Activated CD8-positive, alpha-beta memory T cell treated with anti-CD3 and anti-CD28 coated beads, Interleukin-2, amount 50 U/mL, for 48 hours (primary cell): ENCODE measurements at regions not wholly inside any gene's neighbourhood (a gene's known extent, or its start where the extent isn't known, plus 50 kb on each side); places are given as distances from the start of the nearest gene placed in this dataset.

ENCODE experiments used
- DNase-seq: peaks from one replicate; pipeline ENCODE4 v3.0.0-alpha.2; 2020

DNA sequence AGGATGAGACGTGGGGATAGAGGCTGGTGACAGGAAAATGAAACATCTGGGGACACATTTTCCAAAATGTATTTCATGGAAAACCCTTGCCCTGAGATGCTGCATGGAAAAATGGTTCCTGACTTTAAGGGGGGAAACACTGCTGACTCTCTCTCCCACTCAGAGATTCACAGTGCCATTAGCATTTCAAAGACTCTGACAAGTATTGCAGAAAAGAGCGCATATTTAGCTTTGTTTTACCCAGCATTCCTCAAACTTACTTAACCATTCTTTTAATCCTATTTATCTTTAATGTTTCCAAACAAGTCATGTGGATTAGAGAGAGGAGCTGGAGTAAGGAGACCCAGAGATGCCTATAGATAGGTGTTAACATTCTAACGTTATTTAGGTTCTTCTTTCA, 141.8 kb upstream of the DYRK2 start:
- no peak for DNase-seq

- DNase-seq = no peak
Measured at GRCh38 chr12:67508830-67509229, 139.7 kb upstream of the DYRK2 start.

DNA sequence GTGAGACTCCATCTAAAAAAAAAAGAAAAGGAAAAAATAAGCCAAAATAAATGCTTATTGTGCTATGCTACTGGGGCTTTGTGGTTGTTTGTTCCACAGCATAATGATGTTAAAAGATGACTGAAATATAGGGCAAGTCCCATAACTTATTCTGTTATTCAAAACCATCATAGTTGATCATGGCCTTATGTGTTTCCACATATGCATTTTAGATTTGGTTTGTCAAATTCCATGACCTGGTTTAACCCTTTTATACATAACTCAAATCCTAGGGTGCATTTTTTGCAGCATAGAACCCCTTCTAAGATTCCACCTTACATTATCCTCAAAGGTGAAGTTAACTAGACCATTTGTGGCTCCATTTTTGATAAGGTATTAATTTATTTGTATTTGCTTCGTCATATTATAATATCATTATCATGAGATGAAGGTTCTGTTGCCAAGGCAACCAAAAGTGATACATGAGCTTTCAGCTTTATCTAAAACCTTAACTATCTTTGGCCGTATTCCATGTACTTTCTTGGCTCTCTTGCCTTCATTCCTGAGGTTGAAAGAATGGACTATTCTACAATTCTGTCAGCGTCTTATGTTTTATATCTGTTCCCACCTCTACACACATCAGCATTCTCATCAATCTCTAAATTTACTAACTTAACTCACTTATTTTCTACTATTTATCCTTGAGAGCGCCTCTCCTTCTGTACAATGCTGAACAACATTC, 138.7 kb upstream of the DYRK2 start:
- no peak for DNase-seq

- no peak for DNase-seq
Measured at GRCh38 chr12:67512061-67512460, 136.5 kb upstream of the DYRK2 start.

DNA sequence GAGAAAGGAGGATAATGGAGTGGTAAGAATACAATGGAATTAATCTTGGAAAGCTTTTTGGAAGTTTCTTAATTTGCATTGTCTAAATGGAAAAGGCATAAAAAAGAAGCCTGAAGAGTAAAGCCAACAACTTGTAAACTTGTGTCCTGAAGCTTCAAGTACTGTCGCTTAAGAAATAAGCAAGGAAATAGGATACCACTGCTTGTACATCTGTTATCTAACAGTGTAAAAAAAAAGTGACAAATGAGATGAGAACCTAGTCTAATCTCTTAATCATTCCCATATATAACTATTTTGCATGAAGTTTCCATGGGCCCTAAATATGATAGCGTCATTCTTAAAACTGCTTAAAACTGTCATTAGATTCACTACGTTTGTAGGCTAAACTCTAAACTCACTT, 134.0 kb upstream of the DYRK2 start:
- no peak for DNase-seq

GRCh38 chr12:67515679-67516340, 132.7 kb upstream of the DYRK2 start:
- no peak for DNase-seq

- no peak for DNase-seq
Measured at GRCh38 chr12:67517181-67517887, 131.2 kb upstream of the DYRK2 start.

- no peak for DNase-seq
Measured at GRCh38 chr12:67519484-67520433, 128.8 kb upstream of the DYRK2 start.

GRCh38 chr12:67520606-67521005, 127.9 kb upstream of the DYRK2 start:
- DNase-seq = no peak

DNA sequence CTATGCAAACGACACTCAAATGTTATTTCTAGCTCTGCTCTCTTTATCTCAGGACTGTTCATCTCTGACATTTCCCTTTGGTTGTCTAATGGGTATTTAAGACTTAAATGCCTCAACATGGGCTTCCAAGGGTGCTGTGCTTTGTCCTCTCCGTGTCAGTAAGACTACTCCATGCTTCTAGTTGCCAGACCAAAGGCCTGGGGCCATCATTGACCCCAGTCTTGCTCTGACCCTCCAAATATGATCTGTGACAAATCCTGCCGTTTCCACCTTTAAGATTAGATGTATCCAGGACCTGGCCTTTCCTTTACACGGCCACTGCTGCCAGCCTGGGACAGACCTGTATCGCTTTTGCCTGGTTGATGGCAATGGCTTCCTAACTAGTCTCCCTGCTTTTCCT, 126.3 kb upstream of the DYRK2 start:
- DNase-seq = no peak

- no peak for DNase-seq
Measured at GRCh38 chr12:67523538-67523937, 125.0 kb upstream of the DYRK2 start.

DNA sequence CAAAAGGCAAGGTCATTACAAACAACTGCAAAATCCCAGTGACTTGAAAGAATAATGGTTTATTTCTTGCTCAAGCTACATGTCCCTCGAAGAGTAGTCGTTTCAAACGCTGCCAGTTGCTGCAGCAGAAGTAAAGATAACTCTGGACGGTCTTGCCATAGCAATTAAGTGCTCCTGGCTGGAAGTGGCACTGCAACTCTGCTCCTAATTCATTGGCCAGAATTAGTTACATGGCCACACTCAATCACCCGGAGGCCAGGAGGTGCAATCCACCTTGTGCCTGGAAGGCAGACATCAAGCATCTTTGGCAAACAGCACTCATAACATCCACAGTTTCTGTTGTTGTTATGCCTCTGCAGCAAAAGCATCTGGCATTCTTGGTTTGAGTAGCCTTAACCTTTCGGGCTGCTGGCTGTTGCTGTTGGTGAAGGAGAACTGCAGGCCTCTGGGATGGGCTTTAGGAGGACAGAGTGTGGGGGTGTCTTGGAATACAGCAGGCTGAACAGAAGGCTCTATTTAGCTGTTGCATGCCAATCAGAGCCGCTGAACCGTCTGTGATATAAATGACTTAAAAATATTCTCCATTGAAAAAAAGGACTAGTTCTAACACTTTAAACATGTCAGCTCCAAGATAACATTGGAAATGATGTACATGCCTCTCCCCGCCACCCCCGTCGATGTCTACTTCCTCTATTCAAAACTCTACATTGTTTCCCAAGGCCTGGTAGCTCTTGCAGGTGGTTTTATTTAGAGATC, 123.5 kb upstream of the DYRK2 start:
- DNase-seq = no peak

- DNase-seq = no peak
Measured at GRCh38 chr12:67525617-67525884, 123.0 kb upstream of the DYRK2 start.

DNA sequence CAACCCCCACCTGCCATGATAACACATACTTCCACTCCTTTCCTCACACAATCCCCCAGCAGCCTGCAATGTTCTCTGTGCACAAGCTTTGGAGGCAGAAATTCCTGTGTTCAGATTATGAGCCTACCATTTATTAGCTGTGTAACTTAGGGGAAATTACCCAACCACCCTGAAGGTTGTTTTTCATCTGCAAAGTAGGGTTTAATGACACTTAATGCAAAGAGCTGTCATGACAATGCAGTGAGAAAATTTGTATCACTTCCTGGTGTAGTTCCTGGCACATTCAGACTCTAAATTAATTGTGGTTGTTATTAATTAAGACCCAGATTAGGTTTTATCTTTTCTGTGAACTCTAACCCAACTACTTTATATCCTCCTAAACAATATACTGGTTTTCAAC, 122.4 kb upstream of the DYRK2 start:
- DNase-seq = no peak

DNA sequence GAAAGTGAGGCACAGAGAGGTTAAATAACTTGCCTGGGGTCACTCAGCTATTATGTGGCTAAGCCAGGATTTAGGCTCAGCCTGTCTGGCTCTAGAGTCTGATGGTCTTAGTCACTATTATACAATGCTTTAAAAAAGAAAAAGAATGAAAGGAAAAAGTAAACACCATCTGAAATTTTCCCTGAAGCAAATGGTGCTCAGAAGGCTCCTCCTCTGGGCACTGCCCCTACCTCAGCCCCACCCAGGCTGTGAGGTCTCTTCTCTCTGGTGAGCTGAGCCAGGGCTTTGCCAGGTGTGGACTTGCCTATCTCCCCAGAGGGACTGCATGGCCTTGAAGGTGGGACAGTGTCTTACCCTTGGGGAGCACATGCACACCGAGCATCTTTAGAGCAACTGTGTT, 117.5 kb upstream of the DYRK2 start:
- DNase-seq = no peak

- DNase-seq = no peak
Measured at GRCh38 chr12:67531501-67531900, 117.0 kb upstream of the DYRK2 start.

DNA sequence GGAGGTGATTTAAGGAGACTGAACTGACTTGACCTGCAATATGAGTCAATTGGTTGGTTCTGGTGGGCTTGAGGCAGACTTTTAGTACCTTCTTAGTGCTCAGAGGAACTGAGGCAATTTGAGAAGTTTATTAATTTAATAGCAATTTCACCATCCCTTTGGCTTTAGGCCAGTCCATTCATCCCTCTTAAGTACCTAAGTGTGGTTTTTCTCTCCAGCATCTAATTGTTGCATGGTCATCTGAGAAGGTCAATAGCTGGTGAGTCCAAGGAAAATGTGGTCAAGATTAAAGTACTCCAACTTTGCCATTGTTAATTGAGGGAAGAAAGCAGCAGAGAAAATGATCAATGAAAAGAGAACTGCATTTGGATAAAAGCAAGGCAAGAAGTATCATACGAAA, 115.4 kb upstream of the DYRK2 start:
- DNase-seq = no peak

DNA sequence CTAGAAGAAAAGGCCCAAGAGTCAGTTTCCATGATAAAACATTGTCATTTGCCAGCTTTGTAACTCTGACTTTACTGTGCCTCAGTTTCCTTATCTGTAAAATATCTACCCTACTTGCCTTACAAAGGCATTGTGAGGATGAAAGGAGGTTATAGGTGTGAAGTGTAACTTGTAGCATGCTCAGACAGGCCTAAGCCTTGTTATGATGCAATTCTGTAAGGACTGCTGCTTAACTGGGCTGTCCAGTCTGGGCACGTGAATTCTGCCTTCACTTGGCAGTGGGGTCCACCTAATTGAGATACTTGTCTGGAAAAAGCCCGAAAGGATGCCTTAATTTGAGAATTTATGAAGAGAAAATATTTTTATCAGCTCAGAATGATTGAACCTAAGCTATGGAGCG, 114.5 kb upstream of the DYRK2 start:
- no peak for DNase-seq

- no peak for DNase-seq
Measured at GRCh38 chr12:67534681-67535080, 113.9 kb upstream of the DYRK2 start.

- DNase-seq = no peak
Measured at GRCh38 chr12:67535176-67535575, 113.4 kb upstream of the DYRK2 start.

- no peak for DNase-seq
Measured at GRCh38 chr12:67535971-67536370, 112.6 kb upstream of the DYRK2 start.

DNA sequence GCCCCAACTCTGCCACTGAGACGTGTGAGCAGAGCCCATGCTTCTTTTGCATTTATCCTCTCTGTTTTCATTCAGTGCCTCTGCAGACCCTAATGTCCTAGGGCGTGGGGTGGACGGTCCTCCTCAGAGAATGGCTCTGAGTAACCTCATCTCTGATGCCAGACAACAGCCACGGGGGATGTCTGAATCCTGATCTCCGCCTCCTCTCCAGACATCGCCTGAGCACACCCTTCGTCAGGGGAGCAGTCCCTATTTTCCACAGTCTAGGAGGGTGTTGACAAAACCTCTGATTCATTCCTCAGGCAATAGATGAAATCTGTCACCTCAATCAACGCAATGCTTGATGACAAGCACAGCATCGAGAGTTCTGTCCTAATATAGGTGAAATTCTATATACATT, 109.2 kb upstream of the DYRK2 start:
- no peak for DNase-seq

- DNase-seq = no peak
Measured at GRCh38 chr12:67539946-67540345, 108.6 kb upstream of the DYRK2 start.
